H9 (cell line): ENCODE measurements at regions not wholly inside any gene's neighbourhood (a gene's known extent, or its start where the extent isn't known, plus 50 kb on each side); places are given as distances from the start of the nearest gene placed in this dataset.

Source experiments
- DNase-seq: peaks from one replicate; pipeline ENCODE4 v3.0.0-alpha.2; 2017
- H2AFZ ChIP-seq: one replicate; pipeline ENCODE4 v1.6.1; 2013; ENCODE audit warnings: mild to moderate bottlenecking, low read length, control low read depth, moderate library complexity
- H2AK5ac ChIP-seq: 2 replicates; pipeline ENCODE4 v1.6.1; 2013; ENCODE audit warnings: low read length, control low read depth, mixed read lengths; ENCODE audit not compliant: insufficient read length
- H2BK120ac ChIP-seq: one replicate; pipeline ENCODE4 v1.6.1; 2013; ENCODE audit warnings: low read depth, mild to moderate bottlenecking, low read length, control low read depth, inconsistent platforms; ENCODE audit not compliant: poor library complexity, severe bottlenecking
- H2BK12ac ChIP-seq: 2 replicates; pipeline ENCODE4 v1.6.1; 2013; ENCODE audit warnings: low read length, control low read depth, mixed read lengths, low read depth; ENCODE audit not compliant: insufficient read length
- H2BK15ac ChIP-seq: 2 replicates; pipeline ENCODE4 v1.6.1; 2013; ENCODE audit warnings: low read depth, low read length, control low read depth
- H2BK20ac ChIP-seq: one replicate; pipeline ENCODE4 v1.6.1; 2013; ENCODE audit warnings: low read depth, mild to moderate bottlenecking, low read length, control low read depth, inconsistent platforms; ENCODE audit not compliant: poor library complexity, severe bottlenecking
- H2BK5ac ChIP-seq: 2 replicates; pipeline ENCODE4 v1.6.1; 2013; ENCODE audit warnings: low read length, control low read depth, mixed read lengths; ENCODE audit not compliant: insufficient read length
- H3K14ac ChIP-seq: 2 replicates; pipeline ENCODE4 v1.6.1; 2013; ENCODE audit warnings: low read length, control low read depth; ENCODE audit not compliant: insufficient read depth
- H3K18ac ChIP-seq: 2 replicates; pipeline ENCODE4 v1.6.1; 2013; ENCODE audit warnings: low read depth, mild to moderate bottlenecking, mixed read lengths, low read length, control low read depth; ENCODE audit not compliant: insufficient read length
- H3K23ac ChIP-seq: 2 replicates; pipeline ENCODE4 v1.6.1; 2013; ENCODE audit warnings: low read length, control low read depth, mixed read lengths, low read depth; ENCODE audit not compliant: insufficient read length
- H3K23me2 ChIP-seq: 2 replicates; pipeline ENCODE4 v1.6.1; 2013; ENCODE audit warnings: low read depth, mild to moderate bottlenecking, mixed read lengths, low read length, control low read depth; ENCODE audit not compliant: insufficient read length, poor library complexity, severe bottlenecking
- H3K27ac ChIP-seq: 2 replicates; pipeline ENCODE4 v1.5.1; 2013; ENCODE audit warnings: low read length, control low read depth, mixed read lengths, low read depth; ENCODE audit not compliant: insufficient read length
- H3K27me3 ChIP-seq: 2 replicates; pipeline ENCODE4 v1.6.1; 2013; ENCODE audit warnings: low read length, control low read depth, inconsistent platforms; ENCODE audit not compliant: insufficient read depth
- H3K4ac ChIP-seq: 2 replicates; pipeline ENCODE4 v1.6.1; 2013; ENCODE audit warnings: low read depth, mild to moderate bottlenecking, control low read depth, inconsistent platforms, low read length, moderate library complexity
- H3K4me1 ChIP-seq: 2 replicates; pipeline ENCODE4 v1.6.1; 2013; ENCODE audit warnings: low read length, control low read depth, inconsistent platforms; ENCODE audit not compliant: insufficient read depth
- H3K4me2 ChIP-seq: 2 replicates; pipeline ENCODE4 v1.6.1; 2013; ENCODE audit warnings: low read length, control low read depth, mixed read lengths; ENCODE audit not compliant: insufficient read length, insufficient read depth
- H3K56ac ChIP-seq: 2 replicates; pipeline ENCODE4 v1.6.1; 2013; ENCODE audit warnings: low read depth, mild to moderate bottlenecking, mixed read lengths, low read length, control low read depth; ENCODE audit not compliant: insufficient read length
- H3K79me1 ChIP-seq: 2 replicates; pipeline ENCODE4 v1.6.1; 2013; ENCODE audit warnings: low read depth, mild to moderate bottlenecking, moderate library complexity, low read length, control low read depth, inconsistent platforms; ENCODE audit not compliant: insufficient read depth, poor library complexity, severe bottlenecking
- H3K79me2 ChIP-seq: 2 replicates; pipeline ENCODE4 v1.6.1; 2013; ENCODE audit warnings: low read length, control low read depth, inconsistent platforms; ENCODE audit not compliant: insufficient read depth
- H3K9ac ChIP-seq: 2 replicates; pipeline ENCODE4 v1.6.1; 2013; ENCODE audit warnings: low read length, control low read depth, mixed read lengths; ENCODE audit not compliant: insufficient read length; ENCODE audit errors: extremely low read depth
- H3K9me3 ChIP-seq: one replicate; pipeline ENCODE4 v1.6.1; 2013; ENCODE audit warnings: low read depth, low read length, inconsistent platforms; ENCODE audit not compliant: control insufficient read depth
- H3T11ph ChIP-seq: one replicate; pipeline ENCODE4 v1.6.1; 2013; ENCODE audit warnings: mild to moderate bottlenecking, low read length, control low read depth, inconsistent platforms
- H4K20me1 ChIP-seq: one replicate; pipeline ENCODE4 v1.6.1; 2013; ENCODE audit not compliant: control insufficient read depth, insufficient read length, insufficient read depth
- H4K5ac ChIP-seq: 2 replicates; pipeline ENCODE4 v1.6.1; 2013; ENCODE audit warnings: low read depth, mild to moderate bottlenecking, mixed read lengths, low read length, control low read depth; ENCODE audit not compliant: insufficient read length
- H4K8ac ChIP-seq: replicated peaks from 2 replicates; pipeline ENCODE4 v1.6.1; 2013; ENCODE audit warnings: low read length, control low read depth, mixed read lengths, low read depth; ENCODE audit not compliant: insufficient read length
- H4K91ac ChIP-seq: 2 replicates; pipeline ENCODE4 v1.6.1; 2013; ENCODE audit warnings: low read depth, mild to moderate bottlenecking, moderate library complexity, mixed read lengths, low read length, control low read depth; ENCODE audit not compliant: insufficient read length
- H3K27ac Mint-ChIP-seq, 3 experiments: 2 replicates in 2 of 3; 3 replicates in 1 of 3; pipeline ENCODE4 v1.8.0; 2020 to 2021; ENCODE audit warnings: mixed read lengths in 3 of 3, mild to moderate bottlenecking in 1 of 3, moderate library complexity in 1 of 3
- H3K27me3 Mint-ChIP-seq: 2 replicates; pipeline ENCODE4 v1.8.0; 2021; ENCODE audit warnings: low read depth, mild to moderate bottlenecking, moderate library complexity, mixed read lengths
- H3K36me3 Mint-ChIP-seq, 3 experiments: 2 replicates in 2 of 3; 3 replicates in 1 of 3; pipeline ENCODE4 v1.8.0; 2020 to 2021; ENCODE audit warnings: low read depth in 3 of 3, mixed read lengths in 3 of 3; ENCODE audit not compliant: insufficient read depth in 1 of 3
- H3K4me1 Mint-ChIP-seq, 2 experiments: 2 replicates each; pipeline ENCODE4 v1.8.0; 2020; ENCODE audit warnings: mixed read lengths in 2 of 2
- H3K4me3 Mint-ChIP-seq, 2 experiments: 2 replicates in 1 of 2; 3 replicates in 1 of 2; pipeline ENCODE4 v1.8.0; 2020 to 2021; ENCODE audit warnings: mild to moderate bottlenecking in 2 of 2, mixed read lengths in 2 of 2, moderate library complexity in 1 of 2
- H3K9me3 Mint-ChIP-seq, 2 experiments: 2 replicates in 1 of 2; 3 replicates in 1 of 2; pipeline ENCODE4 v1.8.0; 2020; ENCODE audit warnings: mild to moderate bottlenecking in 2 of 2, mixed read lengths in 2 of 2, moderate library complexity in 1 of 2
- CTCF ChIP-seq: fragments of 200-600 bp; sonication (generic); conservative IDR thresholded peaks from 3 replicates; pipeline ENCODE4 v1.8.0; 2021; ENCODE audit warnings: antibody characterized with exemption, mild to moderate bottlenecking
- WGBS: extraction: QIAGEN DNeasy Blood & Tissue Kit; methylation state at CpG from one replicate; pipeline ENCODE4 v1.1.7; 2013; ENCODE audit warnings: missing lambda C conversion rate, low lambda C conversion rate, mixed read lengths; ENCODE audit not compliant: insufficient read length; ENCODE audit errors: extremely low coverage; 5-methylcytosine and 5-hydroxymethylcytosine counted together

DNA sequence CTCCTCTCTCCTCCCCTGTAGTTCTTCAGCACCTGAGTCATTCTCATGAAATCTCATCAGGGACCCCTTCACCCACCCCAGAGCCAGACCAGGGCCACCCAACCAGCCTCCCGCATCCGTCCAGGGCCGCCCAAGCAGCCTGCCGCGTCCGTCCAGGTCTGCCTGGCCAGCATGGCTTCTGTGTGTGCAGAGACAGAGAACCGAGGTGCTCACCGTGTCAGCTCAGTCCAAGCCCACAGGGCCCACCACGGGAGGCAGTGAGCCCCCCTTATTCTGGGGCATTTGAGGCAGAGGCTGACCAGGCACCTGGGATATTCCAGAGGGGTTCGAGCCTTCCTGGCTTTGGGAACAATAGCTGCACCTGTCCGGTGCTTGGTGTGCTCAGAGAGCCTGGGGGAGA is 1117.3 kb downstream of the BRD1 start:
- Mint-ChIP-seq H3K27me3 (no peaks in the 10 kb centered on the region), H3K36me3 (peaks cover 6 to 8% (median 8%) of the 10 kb centered on the region in 3 experiments), H3K4me3 (no peak overlapping the region), H3K4me1 (peaks cover 0 to 4% of the 10 kb centered on the region in 2 experiments; a peak in 1 of 4 replicates), H3K9me3 (peaks cover 0 to 4% of the 10 kb centered on the region in 2 experiments; a peak in 3 of 5 replicates), H3K27ac (peak overlapping the region in 1 of 3 experiments; percentile 70; a peak in 2 of 7 replicates)
- no peaks in the 10 kb centered on the region for H3K27me3 ChIP-seq
- H3T11ph ChIP-seq: no peak overlapping the region
- H4K5ac ChIP-seq: no peak overlapping the region
- H3K9ac ChIP-seq: no peak overlapping the region
- no peak overlapping the region for H3K56ac ChIP-seq
- no peak overlapping the region for H2BK12ac ChIP-seq
- no peak overlapping the region for H3K4me2 ChIP-seq
- H3K23ac ChIP-seq: no peak overlapping the region
- no peak overlapping the region for H2BK15ac ChIP-seq
- no peaks in the 10 kb centered on the region for H3K4me1 ChIP-seq
- no peaks in the 10 kb centered on the region for H3K79me2 ChIP-seq
- no peak overlapping the region for H3K18ac ChIP-seq
- WGBS: no CpG with 5 or more reads among the region's 11 CpGs
- no peak overlapping the region for H3K4ac ChIP-seq
- no peaks in the 10 kb centered on the region for H3K23me2 ChIP-seq
- H4K20me1 ChIP-seq: no peaks in the 10 kb centered on the region
- DNase-seq: no peak
- no peak for TF ChIP-seq CTCF
- no peak overlapping the region for H2BK120ac ChIP-seq
- no peak overlapping the region for H4K8ac ChIP-seq
- H2AFZ ChIP-seq: no peak overlapping the region
- H3K79me1 ChIP-seq: no peaks in the 10 kb centered on the region
- H3K9me3 ChIP-seq: no peaks in the 10 kb centered on the region
- no peak overlapping the region for H2BK5ac ChIP-seq
- H2BK20ac ChIP-seq: no peak overlapping the region
- H3K27ac ChIP-seq: no peak overlapping the region
- no peak overlapping the region; the same call in 1 of the 2 replicates for H3K14ac ChIP-seq
- H4K91ac ChIP-seq: no peak overlapping the region
- no peak overlapping the region for H2AK5ac ChIP-seq
